Keratinocyte (primary cell): ENCODE measurements at regions not wholly inside any gene's neighbourhood (a gene's known extent, or its start where the extent isn't known, plus 50 kb on each side); places are given as distances from the start of the nearest gene placed in this dataset.

Source experiments
- CTCF ChIP-seq, 3 experiments: IDR thresholded peaks in 1 of 3; conservative IDR thresholded peaks in 1 of 3; optimal IDR thresholded peaks in 1 of 3; 2 replicates in 2 of 3; 3 replicates in 1 of 3; pipeline versions ENCODE3 to v1.5.1; 2011; ENCODE audit warnings: low read length in 3 of 3, mild to moderate bottlenecking in 3 of 3, moderate library complexity in 2 of 3, control low read depth in 1 of 3, inconsistent platforms in 1 of 3; ENCODE audit not compliant: insufficient read depth in 2 of 3; ENCODE audit errors: extremely low read depth in 1 of 3
- EZH2 ChIP-seq: IDR thresholded peaks from one replicate; pipeline ENCODE4 v1.6.1; 2012; ENCODE audit warnings: inconsistent platforms, mild to moderate bottlenecking, low read length, moderate library complexity

- TF ChIP-seq CTCF (optimal IDR thresholded peaks at IDR 0.05 in 1 of 3, IDR thresholded peaks at IDR 0.05 in 1 of 3, conservative IDR thresholded peaks at IDR 0.05 in 1 of 3; ENCODE audit: extremely low read depth in 1 of 3, insufficient read depth in 2 of 3, low read length in 3 of 3) (no peak), EZH2 (no peak)
Observed at GRCh38 chr9:109974918-109975276, 194.9 kb downstream of the PALM2AKAP2 start.
